Ovary (tissue), 3 donors: ENCODE measurements at regions not wholly inside any gene's neighbourhood (a gene's known extent, or its start where the extent isn't known, plus 50 kb on each side); places are given as distances from the start of the nearest gene placed in this dataset.

Experiments used
- CTCF ChIP-seq, 3 donors: fragments of 450-650 bp in 2 of 3; fragments of 200-600 bp in 1 of 3; IDR thresholded peaks; one replicate each; pipeline versions ENCODE4 v1.5.1 to v1.8.0; 2016 to 2022; ENCODE audit warnings: antibody characterized with exemption in 3 of 3, mild to moderate bottlenecking in 1 of 3
- EP300 ChIP-seq: sonication (generic); formaldehyde crosslinking; IDR thresholded peaks from one replicate; pipeline ENCODE4 v1.6.1; 2017; ENCODE audit warnings: antibody characterized with exemption
- POLR2A ChIP-seq: fragments of 450-650 bp; IDR thresholded peaks from one replicate; pipeline ENCODE4 v1.6.1; 2017; ENCODE audit warnings: antibody characterized with exemption, mild to moderate bottlenecking, moderate library complexity
- donor health status: DM: no; HTN: no; CAD: no.

GRCh38 chr16:55039042-55039441 lies 108.4 kb downstream of the IRX5 start:
- no peak for TF ChIP-seq CTCF (IDR thresholded peaks at IDR 0.05)
- TF ChIP-seq POLR2A, result no peak
- TF ChIP-seq EP300, result no peak
